DMS53 treated with DMSO at 0.1 percent for 48 hours (cell line): ENCODE measurements at regions not wholly inside any gene's neighbourhood (a gene's known extent, or its start where the extent isn't known, plus 50 kb on each side); places are given as distances from the start of the nearest gene placed in this dataset.

Experiments
- DNase-seq: peaks from one replicate; lab custom pipeline; 2025; ENCODE audit not compliant: unreplicated experiment; lab: John Stamatoyannopoulos, UW

DNA sequence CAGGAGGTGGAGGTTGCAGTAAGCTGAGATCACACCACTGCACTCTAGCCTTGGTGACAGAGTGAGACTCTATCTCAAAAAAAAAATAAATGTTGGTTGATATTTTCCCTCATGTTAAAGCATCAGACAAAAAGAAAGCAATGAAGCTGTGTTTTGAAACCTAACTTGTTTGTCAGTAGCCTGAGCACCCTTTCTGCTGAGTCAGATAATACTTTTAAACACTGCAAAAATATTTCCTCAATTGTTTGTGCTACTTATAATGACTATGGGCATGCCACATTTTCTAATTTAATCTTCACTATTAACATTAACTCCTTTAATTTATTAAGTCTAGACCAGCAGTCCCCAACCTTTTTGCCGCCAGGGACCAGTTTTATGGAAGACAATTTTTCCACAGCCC, 236.3 kb upstream of the AGAP1 start:
- DNase-seq, result no peak

GRCh38 chr2:235262750-235263149, 231.1 kb upstream of the AGAP1 start:
- no peak for DNase-seq

DNA sequence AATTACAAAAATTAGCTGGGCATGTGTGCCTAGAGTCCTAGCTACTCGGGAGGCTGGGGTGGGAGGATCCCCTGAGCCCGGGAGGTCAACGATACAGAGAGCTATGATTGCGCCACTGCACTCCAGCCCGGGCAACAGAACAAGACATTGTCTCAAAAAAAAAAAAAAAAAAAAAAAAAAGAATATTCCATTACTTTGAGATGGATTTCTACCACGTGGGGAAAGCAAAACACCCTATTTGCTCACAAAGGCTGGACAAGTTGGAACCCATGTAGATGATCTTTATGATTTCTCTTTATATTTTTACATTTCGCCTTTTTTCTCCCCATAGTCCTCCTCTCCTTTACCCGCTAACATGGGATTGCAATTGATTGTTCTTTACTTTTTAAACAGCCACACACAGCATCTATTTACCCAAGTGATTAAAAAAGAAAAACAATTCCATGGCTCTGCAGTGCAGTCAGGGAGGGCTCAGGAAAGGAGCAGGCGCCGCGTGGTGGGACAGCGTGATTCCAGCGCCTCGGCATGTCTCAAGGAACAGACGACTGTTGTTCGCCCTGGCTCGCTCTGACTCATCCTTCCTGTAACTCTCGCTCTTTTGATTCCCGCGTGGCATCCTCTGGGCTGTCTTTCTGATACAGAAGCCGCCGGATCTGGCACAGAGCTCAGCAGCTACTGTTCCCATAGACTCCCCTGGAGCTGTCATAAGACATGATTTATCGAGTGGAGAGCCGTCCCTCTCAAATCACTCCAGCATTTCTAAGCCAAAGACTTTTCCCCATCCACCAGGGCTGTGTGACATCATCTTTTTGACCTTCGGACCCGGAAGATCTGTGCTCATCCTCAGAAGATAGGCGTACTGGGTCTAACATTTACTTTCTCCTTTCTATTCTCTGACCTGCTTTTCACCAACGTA, 230.4 kb upstream of the AGAP1 start:
- peak; percentile 89 for DNase-seq

DNA sequence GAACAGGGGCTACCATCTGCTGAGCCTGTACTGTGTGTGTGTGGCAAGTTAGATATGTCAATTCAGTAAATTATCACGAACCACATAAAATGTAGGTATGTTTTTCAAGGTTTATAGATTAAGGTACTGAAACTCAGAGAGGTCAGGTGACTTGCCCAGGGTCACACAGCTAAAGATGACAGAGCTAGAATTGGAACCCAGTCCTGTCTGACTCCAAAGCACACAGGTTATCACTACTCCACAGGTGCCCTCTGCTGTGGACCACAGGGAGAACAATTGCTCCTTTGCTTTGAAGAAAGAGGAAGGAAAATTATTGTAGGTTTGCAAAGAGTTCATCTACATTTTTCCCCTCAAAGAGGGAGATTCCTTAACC, 229.7 kb upstream of the AGAP1 start:
- DNase-seq, result peak; percentile 54

- no peak for DNase-seq
These were observed 229.3 kb upstream of the AGAP1 start for GRCh38 chr2:235264512-235264911.

DNA sequence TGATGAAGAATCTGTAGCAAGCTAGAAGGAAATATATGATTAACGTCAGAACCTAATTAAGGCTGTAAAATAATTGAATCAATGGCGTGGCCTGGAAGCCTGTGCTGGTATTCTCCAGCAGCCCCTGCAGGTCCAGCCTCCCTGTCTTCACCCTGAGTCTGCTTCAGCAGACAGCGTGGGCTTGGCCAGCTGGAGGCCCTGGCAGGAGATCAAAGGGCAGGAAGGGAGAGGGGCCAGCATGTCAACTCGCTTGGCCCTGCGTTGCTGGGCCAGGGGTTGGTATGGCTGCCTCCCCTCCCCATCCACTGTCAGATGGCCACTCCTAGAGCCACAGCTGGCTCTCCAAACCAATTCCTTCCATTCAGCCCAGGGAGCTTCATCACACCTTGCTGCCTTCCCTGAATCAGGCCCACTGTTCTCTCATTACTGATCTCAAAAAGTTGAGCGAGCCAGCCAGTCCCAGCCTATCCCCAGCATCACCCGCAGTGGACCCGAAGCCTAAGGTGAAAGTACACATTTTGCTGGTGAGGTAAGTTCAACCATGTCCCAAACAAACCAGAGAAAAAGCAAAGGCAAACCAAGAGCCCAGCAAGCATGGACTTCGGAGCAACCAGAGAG, 228.4 kb upstream of the AGAP1 start:
- no peak for DNase-seq

DNA sequence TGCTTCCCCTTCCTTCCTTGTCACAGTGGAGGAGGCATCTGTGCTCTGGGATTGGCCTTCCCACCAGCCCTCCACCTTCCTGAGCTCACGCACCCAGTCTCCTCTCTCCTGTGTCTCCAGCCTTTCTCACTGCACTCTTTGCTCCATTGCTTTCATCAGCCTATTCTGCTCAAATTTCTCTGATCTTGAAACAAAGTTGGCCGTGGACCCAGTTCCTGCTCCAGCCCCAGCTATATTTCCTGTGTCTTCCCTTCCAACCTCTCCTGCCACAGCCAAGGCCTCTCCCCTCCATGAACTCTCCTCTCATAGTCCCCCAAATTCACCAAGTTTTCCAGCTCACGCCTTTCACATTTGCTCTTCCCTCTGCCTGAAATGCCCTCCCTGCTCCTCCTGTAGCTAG, 226.6 kb upstream of the AGAP1 start:
- no peak for DNase-seq

DNA sequence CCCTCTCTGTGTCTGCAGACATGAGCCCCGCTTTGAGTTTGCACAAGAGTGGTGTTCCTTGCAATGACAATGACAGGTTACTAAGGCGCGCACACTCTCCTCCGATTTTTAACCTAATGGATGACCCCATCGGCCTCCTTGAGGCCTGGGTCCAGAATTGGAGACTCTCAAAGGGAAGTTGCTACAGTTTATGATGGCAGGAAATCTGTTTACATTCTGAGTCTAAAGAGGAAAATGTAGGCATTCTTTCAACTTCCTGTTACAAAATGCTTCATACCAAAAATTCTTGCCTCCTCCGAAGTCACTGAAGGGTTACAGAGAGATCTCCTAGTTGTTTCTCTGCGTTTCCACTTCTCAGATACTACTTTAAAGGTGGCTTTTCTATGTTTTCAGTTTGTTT, 225.3 kb upstream of the AGAP1 start:
- DNase-seq, result no peak

GRCh38 chr2:235270291-235270690, 223.6 kb upstream of the AGAP1 start:
- DNase-seq, result no peak

DNA sequence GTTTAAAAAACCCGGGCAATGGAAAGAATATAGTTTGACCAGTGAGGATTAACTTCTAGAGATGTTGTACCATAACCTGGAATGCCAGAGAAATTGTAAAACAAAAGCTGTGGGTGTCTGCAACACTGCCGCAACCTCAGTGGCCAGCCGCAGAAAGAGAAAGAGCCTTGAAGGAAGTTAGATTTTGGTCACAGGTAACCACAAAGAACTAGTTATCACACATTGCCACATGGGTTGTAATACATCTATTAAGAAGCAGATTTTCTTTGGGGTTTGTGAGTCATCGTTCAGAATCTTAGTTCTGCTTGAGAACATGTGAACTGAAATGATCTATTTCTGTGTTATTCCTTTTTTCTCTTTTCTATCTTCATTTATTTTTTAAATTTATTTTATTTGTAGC, 222.9 kb upstream of the AGAP1 start:
- DNase-seq, result no peak

DNA sequence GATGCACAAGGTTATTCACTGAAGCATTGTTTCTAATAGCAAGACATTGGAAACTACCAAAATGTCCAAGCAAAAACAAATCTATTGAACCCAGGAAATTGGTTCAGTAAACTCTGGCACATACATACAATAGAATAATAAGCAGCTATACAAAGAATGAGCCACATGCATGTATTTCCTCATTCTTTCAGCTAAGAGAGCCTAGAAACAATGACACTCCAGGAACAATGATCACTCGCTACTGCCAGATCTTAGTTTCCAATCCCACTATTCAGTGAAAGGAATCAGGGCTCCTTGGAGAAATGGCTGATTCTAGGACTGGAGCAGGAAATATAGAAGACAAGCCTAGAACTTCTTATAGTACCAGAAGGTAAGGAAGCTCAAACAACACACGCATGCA, 221.9 kb upstream of the AGAP1 start:
- DNase-seq, result no peak

- no peak for DNase-seq
These were observed 219.8 kb upstream of the AGAP1 start for GRCh38 chr2:235274023-235274422.

DNA sequence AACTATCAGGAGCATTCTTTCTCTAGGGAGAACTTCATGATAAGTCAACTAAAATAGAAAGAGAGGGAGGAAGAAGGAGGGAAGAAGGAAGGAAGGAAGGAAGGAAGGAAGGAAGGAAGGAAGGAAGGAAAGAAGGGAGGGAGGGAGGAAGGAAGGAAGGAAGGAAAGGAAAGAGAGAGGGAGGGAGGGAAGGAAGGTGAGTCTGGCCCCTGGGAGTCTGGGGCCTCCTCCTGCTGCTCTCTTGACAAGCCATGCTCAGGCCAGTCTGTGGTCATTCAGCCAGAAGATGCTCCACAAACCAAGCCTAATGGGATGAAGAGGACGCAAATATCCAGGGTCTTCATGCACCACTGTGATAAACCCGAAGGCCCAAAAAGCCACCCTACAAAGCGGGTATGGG, 216.4 kb upstream of the AGAP1 start:
- no peak for DNase-seq

DNA sequence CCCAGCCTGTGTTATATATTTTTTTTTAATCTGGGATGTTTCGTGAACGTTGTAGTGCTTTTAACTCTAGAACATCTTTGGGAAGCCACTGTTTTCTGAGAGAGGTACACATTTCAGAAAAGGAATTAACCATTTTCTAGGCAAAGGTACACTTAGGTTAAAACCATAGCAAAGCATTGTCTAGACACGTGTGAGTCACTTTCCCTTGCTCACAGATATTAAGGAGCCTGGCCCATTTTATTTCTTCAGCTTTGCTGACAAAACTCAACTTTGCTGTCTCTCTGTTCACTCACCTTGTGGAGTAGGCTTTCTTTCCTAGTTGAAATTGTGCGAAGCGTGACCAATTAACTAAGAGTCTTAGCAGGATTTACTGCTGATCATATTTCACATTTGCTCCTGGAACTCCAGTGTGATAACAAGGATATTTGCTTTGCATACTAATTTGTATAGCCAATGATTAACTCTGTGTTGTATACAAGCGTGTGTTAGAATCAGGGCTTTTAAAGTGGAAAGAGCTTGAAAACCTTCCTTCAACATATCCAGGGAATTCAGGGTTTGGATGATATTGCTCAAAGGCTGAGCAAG, 215.0 kb upstream of the AGAP1 start:
- DNase-seq, result no peak

DNA sequence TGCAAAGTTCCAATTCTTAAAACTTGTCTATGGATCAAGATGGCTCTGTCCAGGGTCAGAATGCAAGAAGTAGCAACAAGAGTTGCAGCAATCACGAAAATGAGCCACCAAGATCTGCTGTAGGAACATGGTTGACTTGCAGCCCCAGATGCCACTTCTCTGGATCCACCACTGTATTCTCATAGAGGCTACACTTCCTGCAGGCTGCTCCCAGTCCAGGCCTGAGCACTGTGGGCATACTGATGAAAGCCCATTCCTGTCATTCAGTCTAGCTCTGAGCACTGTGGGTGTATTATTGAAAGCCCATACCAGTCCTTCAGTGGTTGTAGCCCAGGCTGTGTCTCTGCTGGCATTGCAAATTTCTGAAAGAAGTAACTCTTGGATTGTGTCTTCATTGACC, 213.9 kb upstream of the AGAP1 start:
- DNase-seq, result no peak

DNA sequence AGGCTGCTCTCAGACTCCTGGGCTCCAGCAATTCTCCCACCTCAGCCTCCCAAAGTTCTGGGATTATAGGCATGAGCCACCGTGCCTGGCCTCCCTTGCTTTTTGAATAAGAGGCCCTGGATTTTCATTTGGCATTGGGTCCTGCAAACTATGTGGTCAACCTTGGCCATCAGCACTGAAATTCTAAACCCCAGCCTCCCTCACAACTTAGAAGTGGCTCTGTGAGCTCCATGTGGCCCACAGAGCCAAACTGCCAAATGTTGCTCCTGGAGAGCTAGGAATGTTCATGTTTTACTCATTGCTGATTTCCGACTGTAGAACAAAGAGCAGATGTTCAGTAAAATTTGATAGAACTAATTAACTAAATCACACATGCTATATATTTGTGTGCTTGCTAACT, 210.6 kb upstream of the AGAP1 start:
- no peak for DNase-seq

GRCh38 chr2:235286622-235287374, 207.0 kb upstream of the AGAP1 start:
- no peak for DNase-seq

DNA sequence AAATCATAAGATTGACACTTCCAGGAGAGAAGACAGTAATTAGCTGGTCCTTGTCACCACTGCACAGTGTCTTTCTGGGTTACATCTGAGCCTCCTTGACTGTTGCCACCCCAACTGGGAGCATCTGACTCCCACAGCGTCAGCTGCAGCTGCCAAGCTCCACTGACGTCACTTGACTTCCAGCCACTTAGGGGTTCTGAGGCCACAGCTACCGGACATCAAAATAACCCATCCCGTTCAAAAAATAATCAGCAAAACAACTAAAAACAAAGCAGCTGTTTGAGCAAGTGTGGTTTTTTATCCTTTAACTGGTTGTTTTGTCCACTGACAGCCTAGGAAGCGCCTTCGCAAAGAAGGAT, 206.5 kb upstream of the AGAP1 start:
- DNase-seq, result no peak

DNA sequence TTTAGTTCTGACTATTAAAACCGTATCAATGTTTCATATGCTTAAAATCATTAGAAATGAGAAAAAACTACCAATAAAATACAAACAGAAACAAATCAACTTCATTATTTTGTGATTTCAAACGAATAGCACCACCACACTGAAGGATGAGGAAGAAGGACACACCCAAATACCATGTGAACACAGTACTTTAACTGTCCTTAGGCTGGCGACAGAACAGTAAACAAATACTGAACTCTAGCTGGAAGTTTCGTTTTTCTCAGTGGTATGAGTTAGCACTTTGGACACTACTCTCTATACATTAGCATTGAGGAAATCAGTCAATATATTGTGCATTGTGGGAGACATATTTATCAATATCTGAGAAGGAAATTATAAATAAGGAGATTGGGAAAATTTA, 202.4 kb upstream of the AGAP1 start:
- DNase-seq, result no peak

GRCh38 chr2:235293061-235293460, 200.8 kb upstream of the AGAP1 start:
- DNase-seq, result no peak

DNA sequence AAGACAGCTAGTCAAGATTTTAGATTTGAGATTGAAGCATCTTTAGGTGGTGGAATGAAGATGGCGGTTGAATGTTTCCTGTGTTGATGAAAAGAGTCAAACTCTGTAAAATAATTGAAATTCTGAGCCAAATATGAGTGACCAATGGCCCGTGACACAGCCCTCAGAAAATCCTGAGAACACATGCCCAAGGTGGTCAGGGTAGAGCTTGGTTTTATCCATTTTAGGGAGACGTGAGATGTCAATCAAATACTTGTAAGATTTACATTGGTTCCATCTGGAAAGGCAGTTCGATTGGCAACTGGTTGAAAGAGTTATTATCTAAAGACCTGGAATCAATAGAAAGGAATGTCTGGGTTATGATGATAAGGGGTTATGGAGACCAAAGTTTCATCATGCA, 198.0 kb upstream of the AGAP1 start:
- no peak for DNase-seq
